Endothelial cell of umbilical vein (primary cell): ENCODE measurements at regions not wholly inside any gene's neighbourhood (a gene's known extent, or its start where the extent isn't known, plus 50 kb on each side); places are given as distances from the start of the nearest gene placed in this dataset.

Experiments
- BruUV-seq: library from RNA; stranded (reverse); fragments of 400-500 nt; replicated peaks from 2 replicates; lab custom pipeline; 2021; lab: Mats Ljungman, UMichigan
- CTCF ChIA-PET: fragments of 300-600, 350-600 bp; sonication (Branson Sonifier 250); formaldehyde crosslinking; loops from one replicate; lab custom pipeline; 2021; ENCODE audit warnings: antibody characterized with exemption, inconsistent platforms; lab: Charles Lee
- POLR2A ChIA-PET: fragments of 300-600, 350-600 bp; sonication (Branson Sonifier 250); formaldehyde crosslinking; loops from one replicate; lab custom pipeline; 2021; ENCODE audit warnings: antibody characterized with exemption, inconsistent platforms; lab: Charles Lee
- DNase-seq: peaks from one replicate; pipeline ENCODE4 v3.0.0-alpha.2; 2011; ENCODE audit warnings: low read depth, low spot score
- FAIRE-seq: peaks from 2 replicates; lab custom pipeline; 2011; peaks lifted over from hg19 to GRCh38; lab: Jason Lieb, UNC
- H2AFZ ChIP-seq: 2 replicates; pipeline ENCODE4 v1.6.0; 2012; ENCODE audit warnings: low read depth, low read length, control low read depth, inconsistent platforms
- H3K27ac ChIP-seq: 2 replicates; pipeline ENCODE4 v1.5.1; 2011; ENCODE audit warnings: low read depth, mild to moderate bottlenecking, control low read depth, low read length, moderate library complexity; ENCODE audit not compliant: insufficient read depth
- H3K27me3 ChIP-seq, 2 experiments: 2 replicates each; pipeline versions ENCODE4 v1.6.0 to v1.6.1; 2011; ENCODE audit warnings: low read length in 2 of 2, mixed read lengths in 1 of 2; ENCODE audit not compliant: control insufficient read depth in 2 of 2, insufficient read depth in 2 of 2
- H3K36me3 ChIP-seq, 2 experiments: 2 replicates in 1 of 2; 3 replicates in 1 of 2; pipeline ENCODE4 v1.5.1; 2011; ENCODE audit warnings: low read length in 2 of 2, mild to moderate bottlenecking in 1 of 2, moderate library complexity in 1 of 2; ENCODE audit not compliant: control insufficient read depth in 2 of 2, insufficient read depth in 2 of 2; ENCODE audit errors: extremely low read depth in 1 of 2
- H3K4me1 ChIP-seq: 3 replicates; pipeline ENCODE4 v1.5.1; 2011; ENCODE audit warnings: mild to moderate bottlenecking, low read length; ENCODE audit not compliant: control insufficient read depth, insufficient read depth; ENCODE audit errors: extremely low read depth
- H3K4me2 ChIP-seq: 2 replicates; pipeline ENCODE4 v1.6.1; 2011; ENCODE audit warnings: low read length, control low read depth, mixed read lengths; ENCODE audit not compliant: insufficient read depth
- H3K4me3 ChIP-seq, 3 experiments: fragments of 200-600 bp in 1 of 3; sonication (generic), shearing (Covaris generic) in 1 of 3; replicated peaks in 1 of 3; 2 replicates each; pipeline ENCODE4 v1.5.1; 2011 to 2016; ENCODE audit warnings: control low read depth in 3 of 3, low read length in 3 of 3, mild to moderate bottlenecking in 2 of 3, inconsistent platforms in 1 of 3, low read depth in 1 of 3, moderate library complexity in 1 of 3; ENCODE audit not compliant: insufficient read depth in 1 of 3
- H3K79me2 ChIP-seq: 2 replicates; pipeline ENCODE4 v1.6.0; 2012; ENCODE audit warnings: low read length, inconsistent platforms; ENCODE audit not compliant: control insufficient read depth, insufficient read depth
- H3K9ac ChIP-seq: replicated peaks from 2 replicates; pipeline ENCODE3; 2011; ENCODE audit warnings: low read length, control low read depth; ENCODE audit not compliant: insufficient read depth; ENCODE audit errors: extremely low read depth
- H3K9me1 ChIP-seq: replicated peaks from 3 replicates; pipeline ENCODE4 v1.6.0; 2011; ENCODE audit warnings: mild to moderate bottlenecking, low read length; ENCODE audit not compliant: control insufficient read depth, insufficient read depth; ENCODE audit errors: extremely low read depth
- H3K9me3 ChIP-seq: replicated peaks from 2 replicates; pipeline ENCODE4 v1.5.1; 2012; ENCODE audit warnings: low read length, inconsistent platforms; ENCODE audit not compliant: control insufficient read depth, insufficient read depth
- H4K20me1 ChIP-seq: replicated peaks from 2 replicates; pipeline ENCODE3; 2011; ENCODE audit warnings: mild to moderate bottlenecking, low read length; ENCODE audit not compliant: control insufficient read depth, insufficient read depth; ENCODE audit errors: extremely low read depth
- EZH2 ChIP-seq: IDR thresholded peaks from 2 replicates; pipeline ENCODE4 v1.6.1; 2012; ENCODE audit warnings: borderline replicate concordance, low read depth, mild to moderate bottlenecking, moderate library complexity, low read length, inconsistent platforms; ENCODE audit not compliant: severe bottlenecking
- FOS ChIP-seq: IDR thresholded peaks from 2 replicates; pipeline ENCODE4 v1.6.1; 2011; ENCODE audit warnings: mild to moderate bottlenecking, low read length, moderate library complexity, borderline replicate concordance; ENCODE audit not compliant: insufficient read depth
- GATA2 ChIP-seq: IDR thresholded peaks from 2 replicates; pipeline ENCODE4 v1.7.0; 2011; ENCODE audit warnings: low read depth, mild to moderate bottlenecking, moderate library complexity, mixed read lengths, low read length; ENCODE audit not compliant: insufficient read length, insufficient read depth
- JUN ChIP-seq: IDR thresholded peaks from 2 replicates; pipeline ENCODE4 v1.6.1; 2011; ENCODE audit warnings: borderline replicate concordance, low read depth; ENCODE audit not compliant: insufficient read length, insufficient read depth
- MYC ChIP-seq: IDR thresholded peaks from one replicate; pipeline ENCODE4 v1.6.1; 2011; ENCODE audit warnings: mild to moderate bottlenecking, low read depth, low read length
- POLR2A ChIP-seq: IDR thresholded peaks from 2 replicates; pipeline ENCODE4 v1.6.1; 2012; ENCODE audit warnings: low read depth, mild to moderate bottlenecking, control low read depth, low read length
- POLR2AphosphoS5 ChIP-seq: IDR thresholded peaks from 2 replicates; pipeline ENCODE4 v1.6.1; 2012; ENCODE audit warnings: low read depth, mild to moderate bottlenecking, control low read depth, low read length, moderate library complexity; ENCODE audit not compliant: insufficient read depth
- dilution Hi-C: fragments of 300-500 bp; cut with MboI; formaldehyde crosslinking; loops from one replicate; pipeline ENCODE4 v1.15.0; 2019; ENCODE audit warnings: low sequenced_read_pairs; ENCODE audit not compliant: extremely low pct_ligation_motif_present
- intact Hi-C: fragments of 100-400 bp; cut with micrococcal nuclease; formaldehyde crosslinking; loops from one replicate; pipeline ENCODE4 v1.10.0; 2022
- TF ChIP-seq, protein P1 (sequence below): IDR thresholded peaks from 2 replicates; pipeline ENCODE4 v1.6.1; 2011; ENCODE audit not compliant: insufficient read depth, insufficient read length
- TF ChIP-seq, protein P2 (sequence below), 2 donors: IDR thresholded peaks; 1 replicate in 1 of 2; 2 replicates in 1 of 2; pipeline ENCODE4 v1.5.1; 2011; ENCODE audit warnings: low read length in 2 of 2, mild to moderate bottlenecking in 2 of 2, moderate library complexity in 2 of 2, control low read depth in 1 of 2, inconsistent platforms in 1 of 2, low read depth in 1 of 2; ENCODE audit not compliant: insufficient read depth in 1 of 2; ENCODE audit errors: extremely low read depth in 1 of 2

DNA sequence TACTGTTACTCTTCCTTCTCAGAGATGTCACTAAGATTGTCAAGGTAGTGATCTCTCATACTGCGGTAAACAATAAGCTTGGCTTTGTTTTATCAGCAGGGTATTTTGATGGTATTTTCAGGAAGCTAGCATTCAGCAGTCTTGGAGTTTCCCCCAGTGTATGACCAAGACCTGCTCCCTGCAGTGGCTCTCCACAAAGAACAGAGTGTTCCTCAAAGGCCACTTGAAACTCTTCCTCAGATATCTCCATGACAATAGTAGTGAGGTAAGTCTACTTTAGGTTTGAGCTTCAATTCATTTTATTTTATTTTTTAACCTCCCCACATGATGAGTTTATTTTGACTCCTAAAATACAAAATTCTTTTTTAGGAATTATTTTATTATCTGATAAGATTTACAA, 74.0 kb upstream of the G2E3 start:
- Histone ChIP-seq H3K4me1 (no peaks in the 10 kb centered on the region), H4K20me1 (no peaks in the 10 kb centered on the region), H3K36me3 (no peaks in the 10 kb centered on the region), H3K9ac (no peak overlapping the region), H3K9me3 (no peaks in the 10 kb centered on the region), H3K4me3 (no peak overlapping the region), H3K27me3 (no peaks in the 10 kb centered on the region), H3K4me2 (no peak overlapping the region), H3K79me2 (no peaks in the 10 kb centered on the region), H3K27ac (no peak overlapping the region), H2AFZ (no peak overlapping the region), H3K9me1 (no peaks in the 10 kb centered on the region)
- DNase-seq (no peak), FAIRE-seq (no peak)
- CTCF ChIA-PET, result interaction anchor here (0.5 to 1.0 kb wide), 2 partner anchors 31 to 1246 kb away, joined by 3 read pairs; no protein-coding TSS in a partner anchor
- no peak for TF ChIP-seq FOS
- no peak for TF ChIP-seq EZH2
- TF ChIP-seq POLR2AphosphoS5, result no peak
- no peak for TF ChIP-seq JUN
- POLR2A ChIA-PET, result no interaction called here
- dilution Hi-C loops (no loop called here), intact Hi-C loops (no loop called here)
- BruUV-seq, result no TSS peak

DNA sequence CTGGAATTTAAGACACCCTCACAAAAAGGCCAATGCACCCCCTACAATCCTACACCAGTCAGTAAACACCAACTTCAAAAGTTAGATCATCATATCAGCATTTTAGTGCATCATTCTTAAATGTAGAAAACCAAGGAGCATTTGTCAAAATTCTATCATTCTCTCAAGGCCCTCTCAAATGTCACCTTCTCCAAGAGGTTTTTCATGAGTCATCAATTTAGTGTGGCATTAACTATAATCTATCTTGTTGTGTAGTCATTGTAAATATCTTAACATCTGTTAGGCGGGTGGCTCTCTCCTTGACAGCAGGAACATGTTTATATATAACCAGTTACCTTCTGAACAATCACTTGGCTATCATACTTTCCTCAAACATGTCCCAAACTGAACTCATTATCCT, 62.1 kb upstream of the G2E3 start:
- DNase-seq (no peak), FAIRE-seq (no peak)
- CTCF ChIA-PET, result interaction anchor here (1.4 kb wide), 1 partner anchor 25 kb away, joined by 5 read pairs; no protein-coding TSS in a partner anchor
- no peak overlapping the region for H3K27ac ChIP-seq
- no peak for TF ChIP-seq POLR2A
- no peak for TF ChIP-seq JUN
- TF ChIP-seq, protein P1, sequence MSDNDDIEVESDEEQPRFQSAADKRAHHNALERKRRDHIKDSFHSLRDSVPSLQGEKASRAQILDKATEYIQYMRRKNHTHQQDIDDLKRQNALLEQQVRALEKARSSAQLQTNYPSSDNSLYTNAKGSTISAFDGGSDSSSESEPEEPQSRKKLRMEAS, result no peak
- no peak for TF ChIP-seq MYC
- no peak for TF ChIP-seq FOS
- TF ChIP-seq, protein P2, sequence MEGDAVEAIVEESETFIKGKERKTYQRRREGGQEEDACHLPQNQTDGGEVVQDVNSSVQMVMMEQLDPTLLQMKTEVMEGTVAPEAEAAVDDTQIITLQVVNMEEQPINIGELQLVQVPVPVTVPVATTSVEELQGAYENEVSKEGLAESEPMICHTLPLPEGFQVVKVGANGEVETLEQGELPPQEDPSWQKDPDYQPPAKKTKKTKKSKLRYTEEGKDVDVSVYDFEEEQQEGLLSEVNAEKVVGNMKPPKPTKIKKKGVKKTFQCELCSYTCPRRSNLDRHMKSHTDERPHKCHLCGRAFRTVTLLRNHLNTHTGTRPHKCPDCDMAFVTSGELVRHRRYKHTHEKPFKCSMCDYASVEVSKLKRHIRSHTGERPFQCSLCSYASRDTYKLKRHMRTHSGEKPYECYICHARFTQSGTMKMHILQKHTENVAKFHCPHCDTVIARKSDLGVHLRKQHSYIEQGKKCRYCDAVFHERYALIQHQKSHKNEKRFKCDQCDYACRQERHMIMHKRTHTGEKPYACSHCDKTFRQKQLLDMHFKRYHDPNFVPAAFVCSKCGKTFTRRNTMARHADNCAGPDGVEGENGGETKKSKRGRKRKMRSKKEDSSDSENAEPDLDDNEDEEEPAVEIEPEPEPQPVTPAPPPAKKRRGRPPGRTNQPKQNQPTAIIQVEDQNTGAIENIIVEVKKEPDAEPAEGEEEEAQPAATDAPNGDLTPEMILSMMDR (IDR thresholded peaks at IDR 0.05; ENCODE audit: extremely low read depth in 1 of 2, insufficient read depth in 1 of 2, low read depth in 1 of 2, low read length in 2 of 2), result no peak
- no peak for TF ChIP-seq POLR2AphosphoS5
- no peak for TF ChIP-seq GATA2
- TF ChIP-seq EZH2, result no peak
- dilution Hi-C loops, result no loop called here
- BruUV-seq, result no TSS peak
- H3K4me2 ChIP-seq, result no peak overlapping the region
- intact Hi-C loops, result no loop called here
- no peaks in the 10 kb centered on the region for H3K79me2 ChIP-seq
- H3K9me1 ChIP-seq, result no peaks in the 10 kb centered on the region
- H4K20me1 ChIP-seq, result no peaks in the 10 kb centered on the region
- no peak overlapping the region for H3K4me3 ChIP-seq
- no peak overlapping the region for H3K9ac ChIP-seq
- H3K4me1 ChIP-seq, result no peaks in the 10 kb centered on the region
- POLR2A ChIA-PET, result no interaction called here
- no peaks in the 10 kb centered on the region for H3K36me3 ChIP-seq
- H3K27me3 ChIP-seq, result no peaks in the 10 kb centered on the region
- no peak overlapping the region for H2AFZ ChIP-seq
- no peaks in the 10 kb centered on the region for H3K9me3 ChIP-seq
